PFSK-1 (cell line): ENCODE measurements at regions not wholly inside any gene's neighbourhood (a gene's known extent, or its start where the extent isn't known, plus 50 kb on each side); places are given as distances from the start of the nearest gene placed in this dataset.

Experiments used
- FOXP2 ChIP-seq: optimal IDR thresholded peaks from 2 replicates; pipeline ENCODE3; 2011; ENCODE audit warnings: borderline replicate concordance, control low read depth, inconsistent platforms; ENCODE audit not compliant: insufficient read depth; ENCODE audit errors: extremely low read length, extremely low read depth
- POLR2AphosphoS5 ChIP-seq: IDR thresholded peaks from 2 replicates; pipeline ENCODE4 v1.6.1; 2012; ENCODE audit warnings: low read depth, mild to moderate bottlenecking, control low read depth, low read length, moderate library complexity
- REST ChIP-seq, 2 experiments: IDR thresholded peaks; 2 replicates each; pipeline versions ENCODE4 v1.6.1 to v1.8.0; 2011 to 2012; ENCODE audit warnings: low read depth in 2 of 2, low read length in 2 of 2, control low read depth in 1 of 2, inconsistent platforms in 1 of 2, mild to moderate bottlenecking in 1 of 2, moderate library complexity in 1 of 2; ENCODE audit not compliant: insufficient read depth in 1 of 2
- SIN3A ChIP-seq: IDR thresholded peaks from 2 replicates; pipeline ENCODE4 v1.6.1; 2012; ENCODE audit warnings: mild to moderate bottlenecking, low read length, moderate library complexity, borderline replicate concordance; ENCODE audit not compliant: insufficient read depth
- TAF1 ChIP-seq: IDR thresholded peaks from 2 replicates; pipeline ENCODE4 v1.6.1; 2012; ENCODE audit warnings: low read length, control low read depth, borderline replicate concordance; ENCODE audit not compliant: insufficient read depth

GRCh38 chr13:62973804-62974203 is 1558.2 kb upstream of the PCDH20 start:
- no peak for TF ChIP-seq POLR2AphosphoS5
- no peak for TF ChIP-seq SIN3A
- no peak for TF ChIP-seq FOXP2
- no peak for TF ChIP-seq TAF1
- no peak for TF ChIP-seq REST (IDR thresholded peaks at IDR 0.05; ENCODE audit: insufficient read depth in 1 of 2, low read depth in 2 of 2, low read length in 2 of 2)
